H1 (cell line): ENCODE measurements at regions not wholly inside any gene's neighbourhood (a gene's known extent, or its start where the extent isn't known, plus 50 kb on each side); places are given as distances from the start of the nearest gene placed in this dataset.

Source experiments
- BCL11A ChIP-seq, 2 experiments: IDR thresholded peaks; one replicate each; pipeline ENCODE4 v1.6.1; 2011; ENCODE audit warnings: low read depth in 2 of 2, low read length in 2 of 2, mild to moderate bottlenecking in 2 of 2
- GABPA ChIP-seq: IDR thresholded peaks from 2 replicates; pipeline ENCODE4 v1.6.1; 2011; ENCODE audit warnings: mild to moderate bottlenecking, low read length, moderate library complexity, borderline replicate concordance; ENCODE audit not compliant: insufficient read depth

DNA sequence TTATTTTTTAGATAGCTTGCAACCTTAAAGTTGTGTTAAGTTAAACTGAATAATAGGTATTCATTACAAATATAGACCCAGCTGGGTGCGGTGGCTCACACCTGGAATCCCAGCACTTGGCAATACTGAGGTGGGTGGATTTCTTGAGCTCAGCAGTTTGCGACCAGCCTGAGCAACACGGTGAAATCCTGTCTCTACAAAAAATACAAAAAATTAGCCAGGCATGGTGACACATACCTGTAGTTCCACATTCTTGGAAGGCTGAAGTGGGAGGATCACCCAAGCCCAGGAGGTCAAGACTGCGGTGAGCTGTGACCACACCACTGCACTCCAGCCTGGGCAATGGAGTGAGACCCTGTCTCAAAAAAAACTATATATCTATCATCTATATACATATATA lies 386.5 kb downstream of the PCDH17 start (continued):
- TF ChIP-seq GABPA, result no peak
- no peak for TF ChIP-seq BCL11A (IDR thresholded peaks at IDR 0.05; ENCODE audit: low read depth in 2 of 2, low read length in 2 of 2)
